IMR-90 (cell line): ENCODE measurements at regions not wholly inside any gene's neighbourhood (a gene's known extent, or its start where the extent isn't known, plus 50 kb on each side); places are given as distances from the start of the nearest gene placed in this dataset.

ENCODE experiments used
- ATAC-seq: fragments of 200-7000 bp; cut with Tn5 transposase; 2 replicates; pipeline ENCODE4 v1.9.1; 2020; ENCODE audit warnings: low read depth, mild to moderate bottlenecking, moderate library complexity
- BruUV-seq: library from RNA; stranded (reverse); fragments of 400-500 nt; replicated peaks from 2 replicates; lab custom pipeline; 2021; lab: Mats Ljungman, UMichigan
- CTCF ChIA-PET: fragments of 300-600 bp; formaldehyde crosslinking; extraction: SDS; loops from one replicate; lab custom pipeline; 2021; ENCODE audit warnings: antibody characterized with exemption; lab: Yijun Ruan, JAX
- POLR2A ChIA-PET: fragments of 300-600 bp; sonication (Branson Sonifier 250); formaldehyde crosslinking; loops from one replicate; lab custom pipeline; 2022; ENCODE audit warnings: antibody characterized with exemption; ENCODE audit not compliant: unreplicated experiment; lab: Charles Lee
- DNase-seq: peaks from one replicate; pipeline ENCODE4 v3.0.0; 2013
- H2AFZ ChIP-seq: replicated peaks from 2 replicates; pipeline ENCODE3; 2013; ENCODE audit warnings: low read length, mild to moderate bottlenecking; ENCODE audit not compliant: poor library complexity
- H2AK5ac ChIP-seq: 2 replicates; pipeline ENCODE4 v1.6.1; 2013; ENCODE audit warnings: low read depth, low read length, inconsistent platforms
- H2AK9ac ChIP-seq: replicated peaks from 2 replicates; pipeline ENCODE3; 2013; ENCODE audit warnings: mild to moderate bottlenecking, low read depth, low read length, moderate library complexity; ENCODE audit not compliant: poor library complexity
- H2BK120ac ChIP-seq: 2 replicates; pipeline ENCODE4 v1.6.1; 2013; ENCODE audit warnings: low read depth, low read length, inconsistent platforms
- H2BK15ac ChIP-seq: 3 replicates; pipeline ENCODE4 v1.6.1; 2013; ENCODE audit warnings: low read depth, low read length, inconsistent platforms
- H2BK20ac ChIP-seq: 2 replicates; pipeline ENCODE4 v1.6.1; 2013; ENCODE audit warnings: low read depth, mild to moderate bottlenecking, inconsistent platforms, low read length, moderate library complexity
- H2BK5ac ChIP-seq: 2 replicates; pipeline ENCODE4 v1.6.1; 2013; ENCODE audit warnings: mild to moderate bottlenecking, low read depth, low read length, inconsistent platforms; ENCODE audit not compliant: poor library complexity, severe bottlenecking
- H3K14ac ChIP-seq: replicated peaks from 2 replicates; pipeline ENCODE4 v1.6.1; 2013; ENCODE audit warnings: low read depth, low read length, inconsistent platforms
- H3K18ac ChIP-seq: 2 replicates; pipeline ENCODE4 v1.6.1; 2013; ENCODE audit warnings: low read depth, low read length, control low read depth
- H3K23ac ChIP-seq: 2 replicates; pipeline ENCODE4 v1.6.1; 2013; ENCODE audit warnings: low read depth, low read length, inconsistent platforms
- H3K27ac ChIP-seq: 2 replicates; pipeline ENCODE4 v1.5.1; 2013; ENCODE audit warnings: mild to moderate bottlenecking, control low read depth, low read length; ENCODE audit not compliant: insufficient read depth
- H3K27me3 ChIP-seq: 2 replicates; pipeline ENCODE4 v1.6.1; 2013; ENCODE audit warnings: low read length; ENCODE audit not compliant: control insufficient read depth, insufficient read depth
- H3K36me3 ChIP-seq: 2 replicates; pipeline ENCODE4 v1.6.1; 2013; ENCODE audit warnings: low read length, mixed read lengths; ENCODE audit not compliant: control insufficient read depth, insufficient read depth
- H3K4ac ChIP-seq: 2 replicates; pipeline ENCODE4 v1.6.1; 2013; ENCODE audit warnings: low read depth, low read length, inconsistent platforms
- H3K4me1 ChIP-seq: 2 replicates; pipeline ENCODE4 v1.6.1; 2013; ENCODE audit warnings: low read length, mixed read lengths; ENCODE audit not compliant: control insufficient read depth, insufficient read depth
- H3K4me2 ChIP-seq: 2 replicates; pipeline ENCODE4 v1.6.1; 2013; ENCODE audit warnings: low read depth, mild to moderate bottlenecking, control low read depth, low read length, moderate library complexity
- H3K4me3 ChIP-seq: 2 replicates; pipeline ENCODE4 v1.5.1; 2013; ENCODE audit warnings: low read depth, mild to moderate bottlenecking, control low read depth, low read length, moderate library complexity; ENCODE audit not compliant: insufficient read depth
- H3K56ac ChIP-seq: 2 replicates; pipeline ENCODE4 v1.6.1; 2013; ENCODE audit warnings: low read length, inconsistent platforms; ENCODE audit not compliant: insufficient read depth; ENCODE audit errors: extremely low read depth
- H3K79me1 ChIP-seq, 2 experiments: 2 replicates each; pipeline ENCODE4 v1.6.1; 2013; ENCODE audit warnings: low read length in 2 of 2, inconsistent platforms in 1 of 2, low read depth in 1 of 2
- H3K9ac ChIP-seq: 2 replicates; pipeline ENCODE4 v1.6.1; 2013; ENCODE audit warnings: low read depth, low read length, control low read depth
- H3K9me1 ChIP-seq: 2 replicates; pipeline ENCODE4 v1.6.1; 2013; ENCODE audit warnings: low read length, inconsistent platforms; ENCODE audit not compliant: insufficient read depth
- H3K9me3 ChIP-seq: 2 replicates; pipeline ENCODE4 v1.6.1; 2013; ENCODE audit warnings: low read length; ENCODE audit not compliant: control insufficient read depth, insufficient read depth
- H4K20me1 ChIP-seq: 2 replicates; pipeline ENCODE4 v1.6.1; 2013; ENCODE audit warnings: low read length, inconsistent platforms; ENCODE audit not compliant: insufficient read depth
- H4K5ac ChIP-seq: 2 replicates; pipeline ENCODE4 v1.6.1; 2013; ENCODE audit warnings: mild to moderate bottlenecking, low read depth, low read length, control low read depth
- H4K8ac ChIP-seq, 2 experiments: 2 replicates each; pipeline ENCODE4 v1.6.1; 2013; ENCODE audit warnings: low read depth in 2 of 2, low read length in 2 of 2, control low read depth in 1 of 2, inconsistent platforms in 1 of 2
- H4K91ac ChIP-seq: 2 replicates; pipeline ENCODE4 v1.6.1; 2013; ENCODE audit warnings: low read depth, low read length, inconsistent platforms; ENCODE audit not compliant: insufficient read depth
- ELK1 ChIP-seq: fragments of 150-350 bp; IDR thresholded peaks from 2 replicates; pipeline ENCODE4 v1.6.1; 2016; ENCODE audit warnings: low read depth, mild to moderate bottlenecking, low read length, moderate library complexity, borderline replicate concordance
- FOS ChIP-seq: fragments of 150-350 bp; IDR thresholded peaks from 2 replicates; pipeline ENCODE4 v1.6.1; 2016; ENCODE audit warnings: low read depth, low read length
- NFE2L2 ChIP-seq: fragments of 150-350 bp; IDR thresholded peaks from 2 replicates; pipeline ENCODE4 v1.6.1; 2016; ENCODE audit warnings: low read depth, mild to moderate bottlenecking, low read length
- RAD21 ChIP-seq: IDR thresholded peaks from 2 replicates; pipeline ENCODE4 v1.6.1; 2012; ENCODE audit warnings: low read length, improper control_type of control experiment
- RFX5 ChIP-seq: IDR thresholded peaks from 2 replicates; pipeline ENCODE4 v1.8.0; 2012; ENCODE audit warnings: low read depth, mild to moderate bottlenecking, low read length, moderate library complexity
- USF2 ChIP-seq: fragments of 150-350 bp; IDR thresholded peaks from 2 replicates; pipeline ENCODE4 v1.6.1; 2017; ENCODE audit warnings: mild to moderate bottlenecking, antibody characterized with exemption, low read length, low read depth
- WGBS, 2 experiments: methylation state at CpG; one replicate each; pipeline versions ENCODE4 v1.1.5 to v1.1.7; 2013; ENCODE audit warnings: missing lambda C conversion rate in 2 of 2; ENCODE audit not compliant: insufficient read length in 1 of 2; ENCODE audit errors: extremely low coverage in 2 of 2; 5-methylcytosine and 5-hydroxymethylcytosine counted together
- dilution Hi-C: fragments of 300-500 bp; cut with HindIII; formaldehyde crosslinking; loops from one replicate; pipeline ENCODE4 v1.14.3; 2018; ENCODE audit warnings: low sequenced_read_pairs; ENCODE audit not compliant: unreplicated experiment
- in situ Hi-C: fragments of 300-500 bp; cut with MboI; formaldehyde crosslinking; loops from 3 replicates; pipeline ENCODE4 v1.14.3; 2019; ENCODE audit warnings: low sequenced_read_pairs, inconsistent platforms, mixed read lengths
- intact Hi-C: fragments of 100-400 bp; cut with micrococcal nuclease; formaldehyde crosslinking; loops from 2 replicates; pipeline ENCODE4 v1.10.0; 2022

DNA sequence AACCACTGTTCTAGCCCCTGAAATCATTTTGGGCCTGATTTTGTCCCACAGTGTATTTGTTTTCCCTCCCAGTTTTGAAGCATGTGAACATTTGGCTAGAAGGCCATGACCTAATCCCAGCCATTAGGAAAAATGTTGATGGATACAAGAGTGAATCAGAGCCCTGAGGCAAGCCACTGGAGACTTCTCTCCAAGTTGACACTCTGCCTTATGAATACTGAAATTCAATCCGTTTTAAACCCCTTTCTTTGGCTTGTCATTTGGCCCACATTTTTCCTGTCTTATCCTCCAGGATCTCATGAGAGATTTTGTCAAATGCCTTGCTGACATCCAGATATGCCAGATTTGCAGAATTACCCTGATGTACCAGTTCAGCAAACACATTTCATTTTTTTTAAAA is 158.8 kb downstream of the FAT3 start:
- no peak overlapping the region for H2AK5ac ChIP-seq
- in situ Hi-C loops: no loop called here
- no peak overlapping the region for H2AK9ac ChIP-seq
- DNase-seq (peak; percentile 54), ATAC-seq (peak; percentile 65)
- H3K79me1 ChIP-seq: no peaks in the 10 kb centered on the region
- H3K27ac ChIP-seq: no peak overlapping the region
- no peak overlapping the region for H3K9ac ChIP-seq
- H3K9me1 ChIP-seq: no peaks in the 10 kb centered on the region; the same call in 1 of the 2 replicates
- no peaks in the 10 kb centered on the region; the same call in 1 of the 2 replicates for H3K9me3 ChIP-seq
- no peak overlapping the region for H3K4ac ChIP-seq
- no peak overlapping the region for H4K5ac ChIP-seq
- H3K18ac ChIP-seq: no peak overlapping the region
- H2AFZ ChIP-seq: no peak overlapping the region
- H2BK5ac ChIP-seq: no peak overlapping the region
- no peak overlapping the region for H3K14ac ChIP-seq
- no peak overlapping the region for H3K56ac ChIP-seq
- BruUV-seq: no TSS peak
- no peaks in the 10 kb centered on the region for H4K20me1 ChIP-seq
- no peak overlapping the region for H2BK15ac ChIP-seq
- H2BK20ac ChIP-seq: no peak overlapping the region
- no peak overlapping the region for H2BK120ac ChIP-seq
- ChIA-PET POLR2A (no interaction called here), CTCF (no interaction called here)
- no peak overlapping the region for H4K91ac ChIP-seq
- no peak overlapping the region for H3K4me3 ChIP-seq
- no peak overlapping the region for H3K4me2 ChIP-seq
- no peak overlapping the region for H4K8ac ChIP-seq
- dilution Hi-C loops: no loop called here
- TF ChIP-seq RAD21 (no peak), NFE2L2 (no peak), USF2 (no peak), ELK1 (no peak), RFX5 (no peak), FOS (no peak)
- no peak overlapping the region for H3K23ac ChIP-seq
- H3K27me3 ChIP-seq: no peaks in the 10 kb centered on the region
- intact Hi-C loops: loop anchor here (5.0 kb wide), 2 partner anchors 51 to 116 kb away; no protein-coding TSS in a partner anchor
- peaks cover 2% of the 10 kb centered on the region for H3K4me1 ChIP-seq
- H3K36me3 ChIP-seq: no peaks in the 10 kb centered on the region
- WGBS, 2 experiments: no CpG with 5 or more reads among the region's 1 CpG
